Common myeloid progenitor, CD34-positive (primary cell): ENCODE measurements at regions not wholly inside any gene's neighbourhood (a gene's known extent, or its start where the extent isn't known, plus 50 kb on each side); places are given as distances from the start of the nearest gene placed in this dataset.
"Not testable (repeated sequence)": the region's sequence is repeated elsewhere in the genome, so short reads cannot be mapped to it uniquely, and the experiment has no call there.

Experiments
- CTCF ChIA-PET: fragments of 350-600 bp; sonication (Branson Sonifier 250); formaldehyde crosslinking; loops from one replicate; lab custom pipeline; 2021; ENCODE audit warnings: antibody characterized with exemption; lab: Charles Lee
- POLR2A ChIA-PET: fragments of 350-600 bp; sonication (Branson Sonifier 250); formaldehyde crosslinking; loops from one replicate; lab custom pipeline; 2021; ENCODE audit warnings: antibody characterized with exemption; lab: Charles Lee
- DNase-seq, 3 donors: peaks; one replicate each; pipeline versions ENCODE4 v3.0.0 to v3.0.0-alpha.2; 2013
- H3K27ac ChIP-seq, 2 experiments: 1 replicate in 1 of 2; 2 replicates in 1 of 2; pipeline ENCODE4 v1.7.0; 2013; ENCODE audit warnings: inconsistent platforms in 2 of 2, low read length in 2 of 2, mild to moderate bottlenecking in 2 of 2, low read depth in 1 of 2, moderate library complexity in 1 of 2; ENCODE audit not compliant: severe bottlenecking in 2 of 2, insufficient read depth in 1 of 2, poor library complexity in 1 of 2
- H3K27me3 ChIP-seq, 5 experiments: replicated peaks in 2 of 5; 1 replicate in 3 of 5; 2 replicates in 2 of 5; pipeline versions ENCODE4 v1.6.1 to v1.7.0; 2013; ENCODE audit warnings: low read length in 4 of 5, mild to moderate bottlenecking in 2 of 5, moderate library complexity in 2 of 5, inconsistent platforms in 1 of 5; ENCODE audit not compliant: insufficient read depth in 5 of 5, control insufficient read depth in 4 of 5
- H3K36me3 ChIP-seq, 4 experiments: 1 replicate in 2 of 4; 2 replicates in 2 of 4; pipeline versions ENCODE4 v1.6.1 to v1.7.0; 2013; ENCODE audit warnings: low read length in 3 of 4, control low read depth in 1 of 4, mild to moderate bottlenecking in 1 of 4; ENCODE audit not compliant: control insufficient read depth in 4 of 4, insufficient read depth in 4 of 4
- H3K4me1 ChIP-seq, 4 experiments: 1 replicate in 3 of 4; 2 replicates in 1 of 4; pipeline versions ENCODE4 v1.6.1 to v1.7.1; 2013; ENCODE audit warnings: low read length in 3 of 4, mild to moderate bottlenecking in 3 of 4, control low read depth in 1 of 4, inconsistent platforms in 1 of 4, moderate library complexity in 1 of 4; ENCODE audit not compliant: control insufficient read depth in 4 of 4, insufficient read depth in 4 of 4; ENCODE audit errors: control extremely low read depth in 1 of 4
- H3K4me3 ChIP-seq, 7 experiments: 1 replicate in 4 of 7; 2 replicates in 3 of 7; pipeline versions ENCODE4 v1.5.1 to v1.7.0; 2013; ENCODE audit warnings: mild to moderate bottlenecking in 7 of 7, low read length in 6 of 7, moderate library complexity in 6 of 7, inconsistent platforms in 2 of 7, low read depth in 2 of 7, control low read depth in 1 of 7; ENCODE audit not compliant: insufficient read depth in 4 of 7, control insufficient read depth in 1 of 7; ENCODE audit errors: extremely low read depth in 1 of 7
- H3K9me3 ChIP-seq, 5 experiments: 1 replicate in 4 of 5; 2 replicates in 1 of 5; pipeline versions ENCODE4 v1.6.1 to v1.7.1; 2013; ENCODE audit warnings: low read length in 4 of 5, mild to moderate bottlenecking in 2 of 5, inconsistent platforms in 1 of 5, low read depth in 1 of 5, moderate library complexity in 1 of 5; ENCODE audit not compliant: control insufficient read depth in 4 of 5, insufficient read depth in 2 of 5; ENCODE audit errors: control extremely low read depth in 1 of 5
- whole genome bisulfite sequencing: methylation state at CpG from one replicate; pipeline ENCODE4 v1.1.5; 2013; ENCODE audit not compliant: insufficient coverage; 5-methylcytosine and 5-hydroxymethylcytosine counted together

DNA sequence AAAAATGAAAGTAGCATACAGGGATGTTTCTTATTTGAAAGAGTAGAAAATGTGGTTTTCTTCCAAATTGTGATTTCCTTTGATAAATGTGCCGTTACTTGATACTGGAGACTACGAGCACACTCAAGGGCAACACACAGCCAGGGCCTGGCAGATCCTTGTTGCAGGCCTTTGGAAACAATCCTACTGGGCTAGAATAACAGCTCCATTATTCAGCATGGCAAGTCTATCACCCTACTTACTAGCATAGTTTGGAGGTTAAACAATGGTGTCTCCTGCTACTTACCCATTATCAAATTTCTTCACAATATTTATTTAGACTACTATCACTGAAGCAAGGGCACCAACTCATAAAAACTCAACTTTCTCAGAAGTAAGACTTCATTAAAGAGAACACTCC, 140.8 kb upstream of the ZNF608 start:
- peak in 1 of 3 donors; percentile 28 for DNase-seq
- ChIA-PET POLR2A (no interaction called here), CTCF (interaction anchor here (1.2 kb wide), 1 partner anchor 21 kb away, joined by 3 read pairs; no protein-coding TSS in a partner anchor)
- Histone ChIP-seq H3K36me3 (no peaks in the 10 kb centered on the region), H3K27me3 (no peaks in the 10 kb centered on the region), H3K4me3 (no peak overlapping the region), H3K9me3 (no peaks in the 10 kb centered on the region), H3K27ac (no peak overlapping the region), H3K4me1 (peaks cover 0 to 8% (median 4%) of the 10 kb centered on the region in 4 experiments)
- no CpG with 5 or more reads among the region's 2 CpGs for WGBS

DNA sequence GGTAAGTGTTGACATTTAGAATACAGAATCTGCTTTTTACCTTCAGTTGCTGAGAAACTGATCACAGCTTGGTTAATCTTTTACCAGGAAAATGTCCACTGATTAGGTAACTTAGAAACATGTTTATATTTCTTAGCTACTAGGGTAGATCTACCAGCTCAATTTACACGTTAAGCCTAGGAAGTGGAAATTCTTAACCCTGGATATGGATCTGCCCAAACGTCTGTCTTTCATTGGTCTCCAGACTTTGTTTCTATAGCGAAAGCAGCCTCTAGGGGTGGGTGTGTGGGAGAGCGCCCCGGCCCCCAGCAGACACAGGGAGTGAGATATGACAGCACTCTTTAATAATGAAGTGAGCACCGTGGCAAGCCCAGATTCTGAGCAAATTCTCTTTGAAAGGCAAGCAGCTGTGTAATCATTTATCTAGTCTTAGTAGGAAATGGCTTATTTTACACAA, 141.6 kb upstream of the ZNF608 start:
- Histone ChIP-seq H3K9me3 (no peaks in the 10 kb centered on the region), H3K4me1 (peaks cover 0 to 8% (median 4%) of the 10 kb centered on the region in 4 experiments)

DNA sequence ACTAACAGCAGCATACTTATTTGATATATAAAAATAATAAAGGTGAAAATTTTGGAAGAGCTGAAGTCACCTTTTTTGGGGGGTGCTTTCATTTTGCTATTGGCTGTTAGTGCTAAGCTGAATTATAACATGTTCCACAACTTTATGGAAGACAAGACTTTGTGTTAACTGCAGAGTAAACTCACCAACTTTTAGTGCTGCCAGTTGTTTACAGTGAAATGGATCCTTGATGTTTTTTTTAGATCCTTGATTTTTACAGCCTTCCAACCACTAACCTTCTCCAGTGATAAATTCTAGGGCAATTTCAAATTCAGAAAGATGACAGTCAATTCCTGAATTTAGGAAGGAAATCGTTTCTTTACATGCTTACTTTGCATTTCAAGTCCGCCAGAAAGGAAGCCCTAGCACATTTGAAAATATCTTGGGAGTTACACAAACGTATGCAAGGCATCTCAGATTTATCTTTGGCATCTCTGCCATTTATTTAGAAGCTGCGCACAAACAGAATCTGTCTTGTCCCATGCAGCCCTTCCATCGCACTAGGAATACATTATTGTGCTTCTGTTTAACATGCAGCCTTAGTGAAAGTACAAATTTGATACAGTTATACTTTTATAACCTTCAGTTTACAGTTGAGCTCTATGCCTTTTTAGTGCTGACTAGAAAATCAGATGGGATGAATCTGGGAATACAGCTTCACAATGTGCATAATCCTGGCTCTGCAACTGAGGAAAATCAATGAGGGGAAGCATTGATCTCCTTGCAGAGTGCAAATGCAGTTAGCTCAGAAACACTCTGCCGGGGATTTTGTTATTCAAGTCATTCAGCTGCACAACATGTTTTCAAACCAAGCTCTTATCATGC, 142.4 kb upstream of the ZNF608 start:
- 56% methylated on average over 6 of the region's 6 CpGs for WGBS
- Histone ChIP-seq H3K4me1 (peaks cover 0 to 8% (median 4%) of the 10 kb centered on the region in 4 experiments), H3K27me3 (no peaks in the 10 kb centered on the region), H3K27ac (no peak overlapping the region), H3K9me3 (no peaks in the 10 kb centered on the region), H3K36me3 (no peaks in the 10 kb centered on the region), H3K4me3 (no peak overlapping the region)
- no peak for DNase-seq
- CTCF ChIA-PET: interaction anchor here (1.5 kb wide), 1 partner anchor 35 kb away, joined by 3 read pairs; no protein-coding TSS in a partner anchor
- POLR2A ChIA-PET: no interaction called here

More for the DNA sequence above, 141.6 kb upstream of the ZNF608 start:
- H3K4me3 ChIP-seq: no peak overlapping the region
- H3K27ac ChIP-seq: no peak overlapping the region
- no peaks in the 10 kb centered on the region for H3K27me3 ChIP-seq
- POLR2A ChIA-PET: no interaction called here
- DNase-seq: no peak
- no peaks in the 10 kb centered on the region for H3K36me3 ChIP-seq
- 93% methylated on average over 4 of the region's 6 CpGs for WGBS
- CTCF ChIA-PET: interaction anchor here (1.5 kb wide), 1 partner anchor 36 kb away, joined by 3 read pairs; no protein-coding TSS in a partner anchor

GRCh38 chr5:124889486-124889825, 143.0 kb upstream of the ZNF608 start:
- CTCF ChIA-PET: interaction anchor here (1.5 kb wide), 1 partner anchor 34 kb away, joined by 3 read pairs; no protein-coding TSS in a partner anchor
- POLR2A ChIA-PET: no interaction called here
- Histone ChIP-seq H3K36me3 (no peaks in the 10 kb centered on the region), H3K27me3 (no peaks in the 10 kb centered on the region), H3K9me3 (no peaks in the 10 kb centered on the region), H3K27ac (no peak overlapping the region), H3K4me3 (no peak overlapping the region), H3K4me1 (peaks cover 0 to 8% (median 4%) of the 10 kb centered on the region in 4 experiments)
- no CpG with 5 or more reads among the region's 2 CpGs for WGBS
- DNase-seq: no peak

- no peaks in the 10 kb centered on the region for H3K9me3 ChIP-seq
- POLR2A ChIA-PET: no interaction called here
- H3K27me3 ChIP-seq: no peaks in the 10 kb centered on the region
- no CpG with 5 or more reads among the region's 5 CpGs for WGBS
- CTCF ChIA-PET: interaction anchor here (1.5 kb wide), 2 partner anchors 9 to 34 kb away, joined by 3 to 4 read pairs; no protein-coding TSS in a partner anchor
- H3K36me3 ChIP-seq: no peaks in the 10 kb centered on the region
- no peak overlapping the region for H3K27ac ChIP-seq
- DNase-seq: no peak
- H3K4me1 ChIP-seq: peaks cover 0 to 8% (median 4%) of the 10 kb centered on the region in 4 experiments
- H3K4me3 ChIP-seq: no peak overlapping the region
Observed at GRCh38 chr5:124889850-124890249, 143.4 kb upstream of the ZNF608 start.

- H3K9me3 ChIP-seq, H3K27me3 ChIP-seq, H3K4me3 ChIP-seq, DNase-seq, H3K27ac ChIP-seq, H3K4me1 ChIP-seq, H3K36me3 ChIP-seq, POLR2A ChIA-PET: not testable (repeated sequence)
- no CpG with 5 or more reads among the region's 4 CpGs for WGBS
- CTCF ChIA-PET: interaction anchor here (1.5 kb wide), 1 partner anchor 10 kb away, joined by 4 read pairs; no protein-coding TSS in a partner anchor
Observed at GRCh38 chr5:124890442-124890841, 144.0 kb upstream of the ZNF608 start.

DNA sequence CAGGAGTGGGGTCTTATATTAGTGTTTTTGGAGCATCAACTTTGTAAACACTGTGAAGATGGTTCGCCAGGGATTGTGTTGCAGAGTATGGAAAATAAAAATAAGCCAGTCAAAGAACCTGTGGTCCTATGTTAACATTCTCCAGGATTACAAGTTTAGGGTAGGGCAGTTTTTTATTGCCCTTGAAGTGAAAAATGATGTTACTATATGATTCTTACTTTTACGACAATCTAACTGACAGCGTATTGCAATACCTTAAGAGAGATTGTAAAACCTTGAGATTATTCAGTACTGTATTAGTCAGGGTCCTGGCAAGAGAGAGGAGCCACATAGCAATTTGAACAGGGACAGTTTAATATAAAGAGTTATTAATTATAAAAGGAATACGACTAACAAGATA, 144.7 kb upstream of the ZNF608 start:
- DNase-seq: no peak
- Histone ChIP-seq H3K4me1 (peaks cover 0 to 8% (median 4%) of the 10 kb centered on the region in 4 experiments), H3K4me3 (no peak overlapping the region), H3K9me3 (no peaks in the 10 kb centered on the region), H3K36me3 (no peaks in the 10 kb centered on the region), H3K27ac (no peak overlapping the region), H3K27me3 (no peaks in the 10 kb centered on the region)
- ChIA-PET CTCF (interaction anchor here (1.5 kb wide), 1 partner anchor 10 kb away, joined by 4 read pairs; no protein-coding TSS in a partner anchor), POLR2A (no interaction called here)
- WGBS: 100% methylated on average over 1 of the region's 4 CpGs
